ENCODE measurements at regions not wholly inside any gene's neighbourhood (a gene's known extent, or its start where the extent isn't known, plus 50 kb on each side); places are given as distances from the start of the nearest gene placed in this dataset.

- TF ChIP-seq, protein P1, sequence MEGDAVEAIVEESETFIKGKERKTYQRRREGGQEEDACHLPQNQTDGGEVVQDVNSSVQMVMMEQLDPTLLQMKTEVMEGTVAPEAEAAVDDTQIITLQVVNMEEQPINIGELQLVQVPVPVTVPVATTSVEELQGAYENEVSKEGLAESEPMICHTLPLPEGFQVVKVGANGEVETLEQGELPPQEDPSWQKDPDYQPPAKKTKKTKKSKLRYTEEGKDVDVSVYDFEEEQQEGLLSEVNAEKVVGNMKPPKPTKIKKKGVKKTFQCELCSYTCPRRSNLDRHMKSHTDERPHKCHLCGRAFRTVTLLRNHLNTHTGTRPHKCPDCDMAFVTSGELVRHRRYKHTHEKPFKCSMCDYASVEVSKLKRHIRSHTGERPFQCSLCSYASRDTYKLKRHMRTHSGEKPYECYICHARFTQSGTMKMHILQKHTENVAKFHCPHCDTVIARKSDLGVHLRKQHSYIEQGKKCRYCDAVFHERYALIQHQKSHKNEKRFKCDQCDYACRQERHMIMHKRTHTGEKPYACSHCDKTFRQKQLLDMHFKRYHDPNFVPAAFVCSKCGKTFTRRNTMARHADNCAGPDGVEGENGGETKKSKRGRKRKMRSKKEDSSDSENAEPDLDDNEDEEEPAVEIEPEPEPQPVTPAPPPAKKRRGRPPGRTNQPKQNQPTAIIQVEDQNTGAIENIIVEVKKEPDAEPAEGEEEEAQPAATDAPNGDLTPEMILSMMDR (IDR thresholded peaks at IDR 0.05 in 8 of 11, conservative IDR thresholded peaks at IDR 0.05 in 3 of 11) = no peak
- TF ChIP-seq POLR2A (IDR thresholded peaks at IDR 0.05) (no peak), POLR2AphosphoS5 (IDR thresholded peaks at IDR 0.05) (no peak)
These were observed 107.6 kb downstream of the ELAPOR2 start for GRCh38 chr7:86951895-86952294.

Data from spleen (tissue), 7 donors.